ENCODE measurements at regions not wholly inside any gene's neighbourhood (a gene's known extent, or its start where the extent isn't known, plus 50 kb on each side); places are given as distances from the start of the nearest gene placed in this dataset.

- no peaks in the 10 kb centered on the region for H3K27me3 ChIP-seq (ENCODE audit: control insufficient read depth in 3 of 3, insufficient read depth in 3 of 3, low read depth in 1 of 3, low read length in 3 of 3)
- no peak overlapping the region for H2AFZ ChIP-seq (ENCODE audit: low read length)
- no peak overlapping the region for H2BK12ac ChIP-seq (ENCODE audit: low read length)
- H3K14ac ChIP-seq (ENCODE audit: low read length), result no peak overlapping the region
- H4K8ac ChIP-seq (ENCODE audit: low read depth, low read length), result no peak overlapping the region
- no peak overlapping the region for H2BK120ac ChIP-seq (ENCODE audit: low read depth, low read length)
- H3K4me1 ChIP-seq (ENCODE audit: control insufficient read depth in 2 of 2, insufficient read depth in 1 of 2, low read depth in 1 of 2, low read length in 2 of 2), result no peaks in the 10 kb centered on the region
- no peaks in the 10 kb centered on the region for H3K36me3 ChIP-seq (replicated peaks in 1 of 2; ENCODE audit: control insufficient read depth in 2 of 2, insufficient read depth in 2 of 2, low read length in 2 of 2)
- no peak overlapping the region for H3K4me2 ChIP-seq (ENCODE audit: insufficient read depth, low read length, poor library complexity, severe bottlenecking)
- no peak overlapping the region for H3K4ac ChIP-seq (ENCODE audit: low read length)
- no peak overlapping the region for H3K23ac ChIP-seq (ENCODE audit: low read depth, low read length, poor library complexity)
- no peak for DNase-seq (ENCODE audit: low spot score)
- no peak overlapping the region for H2BK5ac ChIP-seq (ENCODE audit: low read length)
- H3K4me3 ChIP-seq (ENCODE audit: low read length in 2 of 2), result no peak overlapping the region
- no peaks in the 10 kb centered on the region for H3K9me3 ChIP-seq (replicated peaks in 1 of 2; ENCODE audit: control insufficient read depth in 2 of 2, insufficient read depth in 1 of 2, low read depth in 1 of 2, low read length in 2 of 2)
- H3K79me1 ChIP-seq (ENCODE audit: low read depth, low read length), result no peaks in the 10 kb centered on the region
- H3K27ac ChIP-seq (replicated peaks; ENCODE audit: low read length), result no peak overlapping the region
- H2BK15ac ChIP-seq (ENCODE audit: low read length), result no peak overlapping the region
- H3K18ac ChIP-seq (ENCODE audit: low read length), result no peak overlapping the region
- no peak overlapping the region for H3K9ac ChIP-seq (ENCODE audit: low read depth, low read length, poor library complexity)
- WGBS, 2 donors (ENCODE audit: extremely low coverage in 2 of 2, insufficient read length in 2 of 2, insufficient replicate concordance in 1 of 2), result no CpG with 5 or more reads among the region's 6 CpGs
- H4K91ac ChIP-seq (ENCODE audit: low read depth, low read length, poor library complexity), result no peak overlapping the region
- no peak overlapping the region for H2AK5ac ChIP-seq (ENCODE audit: low read depth, low read length)
These were observed 425.6 kb upstream of the BRINP1 start for GRCh38 chr9:119794836-119795235.

- Histone ChIP-seq H3K36me3 (replicated peaks in 1 of 2; ENCODE audit: control insufficient read depth in 2 of 2, insufficient read depth in 2 of 2, low read length in 2 of 2) (no peaks in the 10 kb centered on the region), H3K9me3 (replicated peaks in 1 of 2; ENCODE audit: control insufficient read depth in 2 of 2, insufficient read depth in 1 of 2, low read depth in 1 of 2, low read length in 2 of 2) (no peaks in the 10 kb centered on the region), H3K79me1 (ENCODE audit: low read depth, low read length) (no peaks in the 10 kb centered on the region), H4K8ac (ENCODE audit: low read depth, low read length) (no peak overlapping the region), H3K4ac (ENCODE audit: low read length) (no peak overlapping the region), H3K4me3 (ENCODE audit: low read length in 2 of 2) (no peak overlapping the region), H3K4me2 (ENCODE audit: insufficient read depth, low read length, poor library complexity, severe bottlenecking) (no peak overlapping the region), H3K14ac (ENCODE audit: low read length) (no peak overlapping the region), H2BK12ac (ENCODE audit: low read length) (no peak overlapping the region), H2BK120ac (ENCODE audit: low read depth, low read length) (no peak overlapping the region), H2BK5ac (ENCODE audit: low read length) (no peak overlapping the region), H3K27me3 (ENCODE audit: control insufficient read depth in 3 of 3, insufficient read depth in 3 of 3, low read depth in 1 of 3, low read length in 3 of 3) (no peaks in the 10 kb centered on the region), H3K9ac (ENCODE audit: low read depth, low read length, poor library complexity) (no peak overlapping the region), H2BK15ac (ENCODE audit: low read length) (no peak overlapping the region), H3K27ac (replicated peaks; ENCODE audit: low read length) (no peak overlapping the region), H3K23ac (ENCODE audit: low read depth, low read length, poor library complexity) (no peak overlapping the region), H4K91ac (ENCODE audit: low read depth, low read length, poor library complexity) (no peak overlapping the region), H2AFZ (ENCODE audit: low read length) (no peak overlapping the region), H3K18ac (ENCODE audit: low read length) (no peak overlapping the region), H2AK5ac (ENCODE audit: low read depth, low read length) (no peak overlapping the region), H3K4me1 (ENCODE audit: control insufficient read depth in 2 of 2, insufficient read depth in 1 of 2, low read depth in 1 of 2, low read length in 2 of 2) (no peaks in the 10 kb centered on the region)
- WGBS, 2 donors (ENCODE audit: extremely low coverage in 2 of 2, insufficient read length in 2 of 2, insufficient replicate concordance in 1 of 2), result no CpG with 5 or more reads among the region's 3 CpGs
- DNase-seq (ENCODE audit: low spot score), result no peak
These were observed 424.0 kb upstream of the BRINP1 start for GRCh38 chr9:119793218-119793617.

GRCh38 chr9:119792242-119792641 lies 423.0 kb upstream of the BRINP1 start:
- Histone ChIP-seq H2AK5ac (ENCODE audit: low read depth, low read length) (no peak overlapping the region), H3K4me1 (ENCODE audit: control insufficient read depth in 2 of 2, insufficient read depth in 1 of 2, low read depth in 1 of 2, low read length in 2 of 2) (no peaks in the 10 kb centered on the region), H4K91ac (ENCODE audit: low read depth, low read length, poor library complexity) (no peak overlapping the region), H3K36me3 (replicated peaks in 1 of 2; ENCODE audit: control insufficient read depth in 2 of 2, insufficient read depth in 2 of 2, low read length in 2 of 2) (no peaks in the 10 kb centered on the region), H3K18ac (ENCODE audit: low read length) (no peak overlapping the region), H3K23ac (ENCODE audit: low read depth, low read length, poor library complexity) (no peak overlapping the region), H3K27ac (replicated peaks; ENCODE audit: low read length) (no peak overlapping the region), H2BK15ac (ENCODE audit: low read length) (no peak overlapping the region), H3K9ac (ENCODE audit: low read depth, low read length, poor library complexity) (no peak overlapping the region), H3K14ac (ENCODE audit: low read length) (no peak overlapping the region), H4K8ac (ENCODE audit: low read depth, low read length) (no peak overlapping the region), H3K4ac (ENCODE audit: low read length) (no peak overlapping the region), H2BK12ac (ENCODE audit: low read length) (no peak overlapping the region), H3K27me3 (ENCODE audit: control insufficient read depth in 3 of 3, insufficient read depth in 3 of 3, low read depth in 1 of 3, low read length in 3 of 3) (no peaks in the 10 kb centered on the region), H3K4me3 (ENCODE audit: low read length in 2 of 2) (no peak overlapping the region), H2BK120ac (ENCODE audit: low read depth, low read length) (no peak overlapping the region), H3K9me3 (replicated peaks in 1 of 2; ENCODE audit: control insufficient read depth in 2 of 2, insufficient read depth in 1 of 2, low read depth in 1 of 2, low read length in 2 of 2) (no peaks in the 10 kb centered on the region), H2BK5ac (ENCODE audit: low read length) (no peak overlapping the region), H3K79me1 (ENCODE audit: low read depth, low read length) (no peaks in the 10 kb centered on the region), H2AFZ (ENCODE audit: low read length) (no peak overlapping the region), H3K4me2 (ENCODE audit: insufficient read depth, low read length, poor library complexity, severe bottlenecking) (no peak overlapping the region)
- DNase-seq (ENCODE audit: low spot score), result no peak
- WGBS, 2 donors (ENCODE audit: extremely low coverage in 2 of 2, insufficient read length in 2 of 2, insufficient replicate concordance in 1 of 2), result no CpG with 5 or more reads among the region's 3 CpGs

GRCh38 chr9:119789987-119790386 lies 420.8 kb upstream of the BRINP1 start:
- Histone ChIP-seq H3K27me3 (ENCODE audit: control insufficient read depth in 3 of 3, insufficient read depth in 3 of 3, low read depth in 1 of 3, low read length in 3 of 3) (no peaks in the 10 kb centered on the region), H3K18ac (ENCODE audit: low read length) (no peak overlapping the region), H3K4me3 (ENCODE audit: low read length in 2 of 2) (no peak overlapping the region), H3K36me3 (replicated peaks in 1 of 2; ENCODE audit: control insufficient read depth in 2 of 2, insufficient read depth in 2 of 2, low read length in 2 of 2) (no peaks in the 10 kb centered on the region), H2BK12ac (ENCODE audit: low read length) (no peak overlapping the region), H3K4me2 (ENCODE audit: insufficient read depth, low read length, poor library complexity, severe bottlenecking) (no peak overlapping the region), H2AK5ac (ENCODE audit: low read depth, low read length) (no peak overlapping the region), H2BK15ac (ENCODE audit: low read length) (no peak overlapping the region), H3K4ac (ENCODE audit: low read length) (no peak overlapping the region), H2AFZ (ENCODE audit: low read length) (no peak overlapping the region), H4K8ac (ENCODE audit: low read depth, low read length) (no peak overlapping the region), H2BK5ac (ENCODE audit: low read length) (no peak overlapping the region), H3K14ac (ENCODE audit: low read length) (no peak overlapping the region), H3K4me1 (ENCODE audit: control insufficient read depth in 2 of 2, insufficient read depth in 1 of 2, low read depth in 1 of 2, low read length in 2 of 2) (no peaks in the 10 kb centered on the region), H2BK120ac (ENCODE audit: low read depth, low read length) (no peak overlapping the region), H4K91ac (ENCODE audit: low read depth, low read length, poor library complexity) (no peak overlapping the region), H3K79me1 (ENCODE audit: low read depth, low read length) (no peaks in the 10 kb centered on the region), H3K9me3 (replicated peaks in 1 of 2; ENCODE audit: control insufficient read depth in 2 of 2, insufficient read depth in 1 of 2, low read depth in 1 of 2, low read length in 2 of 2) (no peaks in the 10 kb centered on the region), H3K23ac (ENCODE audit: low read depth, low read length, poor library complexity) (no peak overlapping the region), H3K9ac (ENCODE audit: low read depth, low read length, poor library complexity) (no peak overlapping the region), H3K27ac (replicated peaks; ENCODE audit: low read length) (no peak overlapping the region)
- DNase-seq (ENCODE audit: low spot score), result no peak
- no CpG with 5 or more reads among the region's 1 CpG for WGBS, 2 donors (ENCODE audit: extremely low coverage in 2 of 2, insufficient read length in 2 of 2, insufficient replicate concordance in 1 of 2)

Data from neuronal stem cell (in vitro differentiated cells).